HG03139 (cell line): ENCODE measurements at regions not wholly inside any gene's neighbourhood (a gene's known extent, or its start where the extent isn't known, plus 50 kb on each side); places are given as distances from the start of the nearest gene placed in this dataset.
"Not testable (repeated sequence)": the region's sequence is repeated elsewhere in the genome, so short reads cannot be mapped to it uniquely, and the experiment has no call there.

Experiments
- ATAC-seq: cut with Tn5 transposase; IDR thresholded peaks from one replicate; pipeline ENCODE4 v1.9.1; 2021; ENCODE audit not compliant: unreplicated experiment

DNA sequence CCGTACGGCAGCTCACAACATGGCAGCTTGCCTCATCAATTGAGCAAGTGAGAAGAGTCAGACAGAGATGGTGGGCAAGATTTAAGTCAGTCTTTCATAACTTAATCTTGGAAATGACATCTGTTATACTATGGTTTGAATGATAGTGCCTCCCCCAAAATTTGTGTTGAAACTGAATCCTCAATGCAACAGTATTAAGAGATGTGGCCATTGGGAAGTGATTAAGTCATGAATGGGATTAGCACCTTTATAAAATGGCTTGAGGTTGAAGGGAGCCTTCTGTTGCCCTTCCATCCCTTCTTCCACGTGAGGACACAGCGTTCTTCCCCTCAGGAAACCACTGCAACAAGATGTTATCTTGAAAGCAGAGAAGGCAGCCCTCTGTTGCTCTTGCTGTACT lies 124.2 kb downstream of the C12orf75 start:
- no peak for ATAC-seq

DNA sequence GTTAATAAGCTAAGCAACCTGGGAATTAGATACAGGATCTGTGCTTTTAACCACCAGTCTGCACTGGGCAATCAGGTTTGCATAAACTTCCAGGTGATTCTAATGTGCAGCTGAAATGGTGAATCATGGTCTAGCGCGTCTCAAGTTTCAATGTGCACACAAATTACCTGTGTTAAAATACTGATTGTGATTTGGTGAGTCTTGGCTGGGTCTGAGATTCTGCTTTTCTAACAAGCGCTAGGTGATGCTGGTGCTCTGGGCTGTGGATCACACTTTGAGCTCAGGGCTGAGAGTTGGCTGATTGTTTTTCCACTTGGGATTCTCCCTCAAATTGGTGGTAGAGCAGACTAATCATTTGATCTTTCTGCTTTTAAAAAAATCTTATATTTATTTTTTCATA lies 124.8 kb downstream of the C12orf75 start:
- no peak for ATAC-seq

DNA sequence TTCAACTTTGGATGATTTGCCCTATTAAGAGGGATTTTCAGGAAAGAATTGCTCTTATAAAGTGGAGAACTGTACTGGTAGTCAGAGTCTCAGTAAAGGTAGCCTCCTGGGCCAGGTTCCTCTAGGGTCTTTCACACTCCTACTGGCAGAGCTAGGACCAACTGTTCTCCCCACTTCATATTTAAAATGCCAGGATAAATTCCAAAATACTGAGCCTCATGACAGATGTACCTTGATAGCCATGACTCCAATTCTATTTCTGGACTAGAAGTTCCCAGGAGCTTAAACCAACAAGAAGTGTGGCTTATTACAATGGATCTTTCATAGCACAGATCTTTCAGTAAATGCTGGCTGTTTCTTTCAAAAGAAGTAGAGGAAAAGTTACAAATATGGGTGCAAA lies 126.5 kb downstream of the C12orf75 start:
- ATAC-seq, result no peak

DNA sequence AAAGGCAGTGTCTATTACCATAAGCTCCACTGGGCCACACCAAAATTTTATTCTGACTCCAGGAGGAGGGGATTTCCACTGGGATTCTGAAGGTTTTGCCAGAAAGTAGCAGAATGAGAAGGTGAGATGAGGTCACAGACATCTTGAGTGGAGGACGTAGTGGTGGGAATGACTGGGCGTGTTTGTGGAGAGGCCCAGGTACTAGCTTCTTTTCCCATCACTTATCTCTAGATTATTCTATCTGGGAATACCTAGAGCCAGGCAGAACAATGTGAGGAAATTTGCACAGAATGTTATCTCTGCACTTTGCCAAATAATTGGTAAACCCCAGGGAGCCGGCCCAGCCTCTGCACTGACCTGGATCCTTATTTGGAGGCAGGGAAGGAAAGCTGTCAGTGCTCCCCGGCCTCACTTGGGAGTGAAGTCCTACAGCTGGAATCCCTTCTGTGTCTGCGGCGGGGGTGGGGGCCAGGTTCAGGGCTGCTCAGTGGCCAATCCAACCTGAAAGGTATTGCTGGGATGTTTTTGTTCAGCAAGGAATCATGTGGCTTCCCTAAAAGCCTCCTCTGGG lies 129.4 kb downstream of the C12orf75 start:
- no peak for ATAC-seq

DNA sequence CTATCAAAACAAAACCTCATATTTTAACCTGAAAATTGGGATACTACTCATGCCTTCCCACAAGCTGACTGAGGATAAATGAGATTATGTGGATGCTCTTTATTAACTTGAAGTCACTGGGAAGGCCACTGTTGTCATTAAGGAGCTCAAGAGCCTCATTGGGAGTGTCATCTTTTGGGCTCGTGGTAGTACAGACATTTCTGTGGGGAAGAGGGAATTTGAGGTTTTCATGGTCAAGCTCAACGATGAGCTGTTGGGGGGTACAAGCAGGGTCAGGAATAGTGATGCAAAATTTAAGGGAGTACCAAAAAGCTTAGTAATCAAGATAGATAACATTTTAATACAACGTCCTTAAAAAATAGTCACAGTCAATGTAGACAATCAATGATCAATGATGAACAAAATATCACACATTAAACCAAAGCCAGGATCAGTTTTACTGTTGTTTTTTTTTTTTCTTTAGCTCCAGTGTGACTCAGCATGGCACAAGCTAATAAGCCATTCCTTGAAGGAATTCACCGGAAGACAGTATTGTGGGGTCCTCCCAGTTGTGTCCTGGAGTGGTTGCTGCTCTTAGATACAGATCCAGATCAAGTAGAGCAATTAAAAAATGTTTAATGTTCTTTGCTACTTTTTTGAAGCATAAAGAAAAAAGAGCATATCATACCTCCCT lies 130.9 kb downstream of the C12orf75 start:
- ATAC-seq, result no peak

DNA sequence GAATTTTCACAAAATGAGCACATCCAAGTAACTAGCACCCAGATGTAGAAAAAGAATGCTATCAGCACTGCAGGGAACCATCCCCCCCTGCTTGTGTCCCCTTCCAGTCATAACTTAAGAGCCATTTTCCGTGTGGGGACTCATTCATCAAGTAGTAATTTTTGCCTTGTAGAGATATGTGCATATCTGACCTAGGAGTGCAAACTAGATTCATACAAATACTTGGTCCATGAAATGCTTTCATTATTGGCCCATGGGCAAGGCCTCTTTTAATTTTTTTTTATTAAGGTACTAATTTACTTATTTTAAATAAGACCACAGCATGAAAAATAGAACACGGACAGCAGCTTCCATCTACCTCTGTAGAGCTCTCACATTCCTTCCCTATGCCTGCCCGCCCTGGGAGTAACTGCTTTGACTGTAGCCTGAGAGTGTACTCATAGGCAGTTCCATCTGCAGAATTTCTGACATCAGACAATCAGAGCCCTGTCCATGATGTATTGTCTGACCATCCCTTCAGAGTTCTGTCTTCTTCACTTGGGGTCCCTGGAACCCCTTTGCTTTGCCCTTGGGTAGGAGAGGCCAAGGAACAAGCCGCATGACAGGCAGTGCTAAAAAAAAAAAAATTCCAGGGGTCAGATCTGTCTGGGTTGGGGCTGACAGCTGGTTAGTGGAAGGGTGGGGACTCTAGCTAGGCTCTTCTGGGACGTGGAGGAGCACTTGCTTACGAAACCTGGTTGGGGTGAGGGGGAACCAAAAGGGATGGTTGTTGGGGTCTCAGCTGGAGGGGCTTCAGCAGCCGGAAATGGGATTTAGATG lies 131.7 kb downstream of the C12orf75 start:
- no peak for ATAC-seq

DNA sequence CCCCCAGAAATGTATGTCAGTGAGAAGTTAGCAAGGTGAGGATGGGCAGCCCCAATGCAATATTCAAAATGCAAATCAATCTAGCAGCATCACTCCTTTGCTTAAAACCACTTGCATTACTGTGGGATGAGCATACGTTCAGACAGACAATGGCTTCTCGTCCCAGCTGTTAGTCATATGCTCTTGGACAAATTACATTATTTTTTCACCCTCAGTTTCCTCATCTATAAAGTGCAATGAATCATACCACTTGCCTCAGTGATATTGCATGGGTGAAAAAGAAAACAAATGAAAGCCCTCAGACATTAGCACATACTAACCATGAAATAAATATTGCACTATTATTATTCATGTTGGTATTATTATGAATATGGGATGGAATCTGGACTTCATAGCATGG lies 132.3 kb downstream of the C12orf75 start:
- no peak for ATAC-seq

DNA sequence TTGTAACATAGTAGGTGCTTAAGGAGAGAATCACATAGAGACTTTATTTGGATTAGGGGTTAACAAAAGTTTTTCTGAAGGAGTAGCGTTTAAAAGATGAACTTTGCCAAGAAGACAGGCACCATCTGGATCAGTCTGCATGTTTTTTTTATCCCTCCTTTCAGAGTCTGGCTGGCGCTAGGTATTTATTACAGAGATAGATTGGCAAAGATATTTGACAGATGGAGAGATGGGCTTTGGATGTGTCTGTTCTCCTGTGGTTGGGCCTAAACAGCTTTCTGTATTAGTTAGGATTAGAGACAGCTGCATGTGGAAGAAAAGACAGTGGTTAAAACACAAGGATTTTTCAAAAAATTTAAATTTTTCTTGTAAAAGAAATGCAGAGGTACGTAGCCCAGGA lies 133.9 kb downstream of the C12orf75 start:
- no peak for ATAC-seq

DNA sequence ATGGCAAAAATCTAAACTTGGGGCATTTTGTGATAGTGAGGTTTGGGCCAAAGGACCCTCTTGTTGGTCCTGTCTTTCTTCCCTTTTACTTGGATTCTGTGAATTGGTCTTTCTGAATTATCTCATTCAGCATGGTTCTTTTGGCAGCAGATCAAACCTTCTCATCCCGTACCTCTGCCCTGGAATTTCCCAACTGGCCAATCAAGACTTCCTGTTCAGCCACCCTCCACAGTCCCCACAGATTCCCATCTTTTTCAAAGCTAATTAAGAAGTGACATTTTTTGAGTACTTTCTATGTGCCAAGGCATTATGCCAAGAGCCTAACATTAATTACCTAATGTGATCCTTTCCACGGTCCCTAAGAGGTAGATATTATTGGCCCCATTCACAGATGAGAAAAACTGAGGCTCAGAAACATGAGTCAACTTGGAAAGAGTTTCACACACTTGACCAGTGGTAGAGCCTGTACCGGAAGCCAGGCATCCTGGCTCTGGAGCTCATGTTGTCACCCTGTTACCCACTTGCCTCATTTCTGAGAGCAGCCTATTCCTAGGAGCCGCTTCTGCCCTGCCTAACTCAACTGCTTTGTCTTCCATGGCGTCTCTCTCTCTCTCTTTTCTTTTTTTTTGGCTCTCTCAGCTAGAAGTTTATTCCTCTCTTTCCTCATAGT lies 135.9 kb downstream of the C12orf75 start:
- no peak for ATAC-seq

DNA sequence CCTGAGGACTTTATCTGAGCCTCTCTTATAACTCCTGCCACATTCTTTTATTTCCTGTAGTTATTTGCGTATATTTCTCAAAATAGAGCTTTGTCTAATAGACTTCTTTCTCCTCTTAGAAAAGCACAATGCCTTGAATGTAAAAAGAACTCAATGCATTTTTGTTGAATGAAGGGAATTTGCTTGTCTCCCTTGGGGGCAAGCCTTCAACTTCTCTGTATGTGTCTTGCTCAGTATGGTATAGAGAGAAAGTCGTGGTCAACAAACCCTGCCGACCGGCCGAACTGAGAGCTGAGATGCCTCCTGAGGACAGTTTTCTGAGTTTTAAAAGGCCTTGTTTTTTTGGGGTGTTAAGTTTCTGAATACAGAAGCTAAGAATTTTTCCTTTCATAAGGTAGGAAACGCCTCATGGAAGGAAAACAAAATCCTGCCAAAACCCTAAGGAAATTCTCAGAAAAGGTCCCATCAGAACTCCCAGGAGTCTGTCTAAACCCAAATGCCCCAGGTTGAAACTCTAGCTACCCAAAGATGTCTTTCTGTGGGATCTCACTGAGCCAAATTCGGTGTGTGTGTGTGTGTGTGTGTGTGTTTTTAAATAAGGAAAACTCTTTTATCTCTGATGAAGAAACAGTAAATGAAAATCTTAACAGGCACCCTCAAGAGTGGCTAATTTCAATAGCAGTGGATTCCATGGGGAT lies 136.6 kb downstream of the C12orf75 start:
- ATAC-seq, result no peak

DNA sequence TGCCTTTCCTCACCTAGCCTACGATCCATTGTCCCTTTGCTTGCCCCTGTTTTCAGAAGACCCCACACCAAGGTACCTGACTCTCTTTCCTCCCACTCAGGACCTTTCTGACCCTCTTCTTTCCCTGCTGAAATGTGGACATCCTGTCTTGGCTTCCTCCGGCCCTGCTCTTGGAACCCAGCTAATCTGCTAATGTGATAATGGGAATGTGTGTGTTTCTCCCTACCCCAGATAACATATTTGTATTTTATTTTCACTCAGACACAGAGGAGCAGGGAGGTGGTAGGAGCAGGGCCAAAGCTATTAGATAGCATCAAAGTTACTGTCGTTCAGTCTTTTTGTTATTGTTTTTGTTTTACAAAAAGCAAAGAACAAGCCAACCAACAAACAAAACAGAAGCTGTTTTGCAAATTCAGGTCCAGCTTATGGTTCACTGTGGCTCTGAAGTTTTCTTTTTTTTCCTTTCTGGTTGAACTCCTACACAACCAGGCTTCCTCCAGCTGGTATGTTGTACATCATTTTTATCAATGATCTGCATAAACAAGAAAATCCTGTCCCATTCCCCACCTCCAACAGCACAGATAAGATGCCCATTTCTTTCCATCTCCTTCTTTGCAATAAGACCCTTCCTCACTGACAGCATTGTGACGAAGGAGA lies 137.3 kb downstream of the C12orf75 start:
- no peak for ATAC-seq

DNA sequence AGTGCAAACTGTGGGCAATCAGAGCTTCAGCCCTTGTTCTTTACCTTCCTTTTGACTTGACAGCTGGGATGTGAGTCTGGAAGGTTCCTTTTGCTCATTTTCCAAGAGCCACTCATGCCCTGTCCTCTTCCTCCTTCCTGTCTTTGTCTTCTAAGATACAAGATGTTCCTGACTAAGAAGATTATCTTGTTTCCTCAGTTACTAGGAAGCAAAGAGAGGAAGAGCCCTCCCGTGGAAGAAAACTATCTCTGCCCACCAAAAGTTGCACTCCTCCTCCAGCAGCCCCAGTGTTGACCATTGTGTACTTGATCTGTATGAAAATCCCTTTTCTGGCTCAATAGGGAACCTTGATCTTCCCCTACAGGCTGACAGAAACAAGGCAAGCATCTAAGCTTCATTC lies 138.0 kb downstream of the C12orf75 start:
- no peak for ATAC-seq

DNA sequence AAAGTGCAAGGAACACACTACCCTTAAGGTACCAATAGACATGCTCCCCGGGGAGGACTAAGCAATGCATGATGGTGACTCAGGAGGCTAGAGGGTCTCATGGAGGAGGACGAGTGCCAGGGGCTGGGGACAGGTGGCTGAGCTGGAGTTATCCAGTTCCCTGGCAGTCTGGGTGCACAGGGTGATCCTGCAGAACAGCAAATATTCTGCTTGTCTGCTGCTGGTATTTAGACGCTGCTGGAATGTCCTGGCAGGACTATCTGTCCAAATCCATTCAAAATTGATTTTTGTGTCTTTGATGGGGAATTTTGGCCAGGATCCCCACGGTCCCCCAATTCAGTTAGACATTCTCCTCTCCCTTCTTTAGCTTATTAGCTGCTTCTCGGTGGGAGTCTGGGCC lies 138.7 kb downstream of the C12orf75 start:
- ATAC-seq, result no peak

DNA sequence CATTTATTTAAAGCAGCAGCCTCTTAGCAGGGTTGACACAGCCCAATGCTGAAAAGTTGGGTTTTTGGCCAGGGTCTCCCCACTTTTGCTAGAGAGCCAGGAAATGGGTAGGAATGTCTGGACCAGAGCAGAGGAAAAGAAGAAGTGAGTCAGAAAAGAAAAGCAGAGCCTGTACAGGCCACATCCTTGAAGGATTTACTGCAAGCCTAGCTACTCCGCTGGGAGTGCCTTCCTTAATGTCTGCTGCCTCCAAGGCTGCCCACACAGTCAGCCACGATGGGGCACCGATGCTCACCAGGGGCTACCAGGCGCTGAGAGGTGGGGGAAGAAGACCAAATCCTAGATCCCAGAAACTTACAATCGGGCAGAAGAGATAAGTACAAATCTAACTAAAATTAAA lies 139.2 kb downstream of the C12orf75 start:
- no peak for ATAC-seq

DNA sequence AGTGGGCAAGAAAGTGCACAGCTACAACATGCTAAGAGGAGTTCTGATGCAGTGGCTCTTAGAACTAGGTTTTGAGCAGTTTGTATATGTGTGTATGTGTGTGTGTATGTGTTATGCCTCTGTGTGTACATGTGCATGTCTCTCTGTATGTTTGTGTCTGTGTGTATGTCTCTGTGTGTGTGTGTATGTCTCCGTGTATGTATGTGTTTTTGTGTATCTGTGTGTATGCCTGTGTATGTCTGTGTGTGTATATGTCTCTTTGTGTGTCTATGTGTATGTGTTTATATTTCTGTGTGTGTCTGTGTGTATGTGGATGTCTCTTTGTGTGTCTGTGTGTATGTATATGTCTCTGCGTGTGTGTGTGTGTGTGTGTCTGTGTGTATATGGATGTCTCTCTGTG lies 139.6 kb downstream of the C12orf75 start:
- ATAC-seq, result no peak

DNA sequence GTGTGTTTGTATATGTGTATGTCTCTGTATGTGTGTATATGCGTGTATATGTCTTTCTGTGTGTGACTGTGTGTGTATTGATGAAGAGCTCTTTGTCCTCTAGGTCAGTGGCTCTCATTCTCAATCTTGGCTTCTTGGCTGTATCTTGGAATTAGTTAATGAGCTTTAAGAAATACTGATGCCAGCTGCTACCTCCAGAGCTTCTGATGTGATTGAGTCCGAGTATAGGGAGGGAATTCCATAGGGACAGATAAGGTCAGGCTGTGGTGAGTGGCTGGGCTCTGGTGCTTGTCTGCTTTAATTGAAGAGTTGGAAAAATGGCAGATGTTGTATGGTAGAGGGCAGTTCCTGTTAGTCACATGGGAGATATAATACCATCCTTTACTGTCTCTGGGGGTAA lies 140.1 kb downstream of the C12orf75 start:
- no peak for ATAC-seq

DNA sequence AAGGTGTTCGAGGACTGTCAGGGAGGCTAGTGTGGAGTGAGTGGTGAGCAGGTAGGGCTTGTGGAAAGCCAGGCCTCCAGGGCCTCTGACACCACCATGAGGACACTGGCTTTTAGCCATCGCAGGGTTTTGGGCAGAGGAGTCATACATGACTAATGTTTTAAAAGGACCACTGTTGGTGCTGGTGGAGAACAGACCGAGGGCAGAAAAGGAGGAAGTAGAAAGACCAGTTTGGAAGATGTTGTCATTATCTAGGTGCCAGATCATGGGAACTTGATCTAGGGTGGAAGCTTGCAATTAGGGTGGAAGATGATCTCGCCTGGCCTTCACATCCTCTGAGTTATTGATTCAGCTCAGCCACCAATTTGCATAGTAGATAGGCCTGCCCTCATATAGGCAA lies 144.2 kb downstream of the C12orf75 start:
- no peak for ATAC-seq

DNA sequence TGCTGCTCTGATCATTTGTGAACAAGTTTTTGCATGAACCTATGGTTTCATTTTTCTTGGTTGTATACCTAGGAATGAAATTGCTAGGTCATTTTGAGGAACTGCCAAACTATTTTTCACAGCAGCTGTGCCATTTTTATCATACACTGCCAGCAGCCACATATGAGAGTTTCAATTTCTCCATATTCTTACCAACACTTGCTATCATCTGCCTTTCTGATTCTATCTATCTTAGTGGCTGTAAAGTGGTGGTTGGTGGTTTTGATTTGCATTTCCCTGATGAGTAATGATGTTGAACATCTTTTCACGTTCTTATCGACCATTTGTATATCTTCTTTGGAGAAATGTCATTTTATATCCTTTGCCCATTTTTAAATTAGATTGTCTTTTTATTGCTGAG lies 146.1 kb downstream of the C12orf75 start:
- no peak for ATAC-seq

DNA sequence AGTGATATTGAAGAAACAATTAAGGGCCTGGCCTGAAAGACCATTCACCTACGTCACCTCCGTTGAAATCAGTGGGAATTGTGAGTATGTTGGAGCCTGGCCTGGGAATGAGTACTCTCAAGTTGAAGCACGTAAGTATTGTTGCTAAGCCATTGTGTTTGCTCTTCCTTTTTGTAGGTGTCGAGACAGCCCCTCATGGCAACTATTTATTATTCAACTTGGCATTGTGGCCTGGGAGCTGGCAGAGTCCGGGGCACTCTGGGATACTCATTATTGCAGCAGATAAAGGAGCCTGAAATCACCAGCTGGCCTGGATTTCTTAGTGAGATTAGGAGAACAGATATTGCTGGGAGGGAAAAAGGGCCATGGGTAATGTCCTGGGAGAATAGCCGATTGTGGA lies 147.4 kb downstream of the C12orf75 start:
- no peak for ATAC-seq

DNA sequence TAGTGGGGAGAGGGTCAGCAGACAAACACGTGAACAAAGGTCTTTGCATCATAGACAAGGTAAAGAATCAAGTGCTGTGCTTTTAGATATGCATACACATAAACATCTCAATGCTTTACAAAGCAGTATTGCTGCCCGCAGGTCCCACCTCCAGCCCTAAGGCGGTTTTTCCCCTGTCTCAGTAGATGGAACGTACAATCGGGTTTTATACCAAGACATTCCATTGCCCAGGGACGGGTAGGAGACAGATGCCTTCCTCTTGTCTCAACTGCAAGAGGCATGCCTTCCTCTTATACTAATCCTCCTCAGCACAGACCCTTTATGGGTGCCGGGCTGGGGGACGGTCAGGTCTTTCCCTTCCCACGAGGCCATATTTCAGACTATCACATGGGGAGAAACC lies 148.3 kb downstream of the C12orf75 start:
- not testable (repeated sequence) for ATAC-seq

DNA sequence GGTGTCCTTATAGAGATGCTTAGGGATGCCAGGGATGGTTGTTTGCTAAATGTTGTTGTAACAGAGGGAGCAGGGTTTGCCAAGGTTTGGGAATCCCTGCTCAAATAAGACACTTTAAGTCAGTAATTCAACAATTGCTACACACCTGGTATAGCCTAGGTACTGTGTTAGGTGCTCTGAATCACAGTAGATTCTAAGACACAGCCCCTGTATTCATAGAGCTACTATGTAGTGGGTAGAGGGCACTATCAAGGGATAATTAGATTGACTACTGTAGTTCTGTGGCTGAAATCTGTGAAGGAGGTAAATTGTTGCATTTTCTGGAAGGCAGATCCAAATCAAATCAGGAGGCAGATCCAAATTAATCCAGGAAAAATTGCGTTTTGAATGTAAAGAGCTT lies 149.2 kb downstream of the C12orf75 start:
- ATAC-seq, result no peak
